H9 (cell line): ENCODE measurements at regions not wholly inside any gene's neighbourhood (a gene's known extent, or its start where the extent isn't known, plus 50 kb on each side); places are given as distances from the start of the nearest gene placed in this dataset.

ENCODE experiments used
- DNase-seq: peaks from one replicate; pipeline ENCODE4 v3.0.0-alpha.2; 2017
- H2AFZ ChIP-seq: one replicate; pipeline ENCODE4 v1.6.1; 2013; ENCODE audit warnings: mild to moderate bottlenecking, low read length, control low read depth, moderate library complexity
- H2AK5ac ChIP-seq: 2 replicates; pipeline ENCODE4 v1.6.1; 2013; ENCODE audit warnings: low read length, control low read depth, mixed read lengths; ENCODE audit not compliant: insufficient read length
- H2BK120ac ChIP-seq: one replicate; pipeline ENCODE4 v1.6.1; 2013; ENCODE audit warnings: low read depth, mild to moderate bottlenecking, low read length, control low read depth, inconsistent platforms; ENCODE audit not compliant: poor library complexity, severe bottlenecking
- H2BK12ac ChIP-seq: 2 replicates; pipeline ENCODE4 v1.6.1; 2013; ENCODE audit warnings: low read length, control low read depth, mixed read lengths, low read depth; ENCODE audit not compliant: insufficient read length
- H2BK15ac ChIP-seq: 2 replicates; pipeline ENCODE4 v1.6.1; 2013; ENCODE audit warnings: low read depth, low read length, control low read depth
- H2BK20ac ChIP-seq: one replicate; pipeline ENCODE4 v1.6.1; 2013; ENCODE audit warnings: low read depth, mild to moderate bottlenecking, low read length, control low read depth, inconsistent platforms; ENCODE audit not compliant: poor library complexity, severe bottlenecking
- H2BK5ac ChIP-seq: 2 replicates; pipeline ENCODE4 v1.6.1; 2013; ENCODE audit warnings: low read length, control low read depth, mixed read lengths; ENCODE audit not compliant: insufficient read length
- H3K14ac ChIP-seq: 2 replicates; pipeline ENCODE4 v1.6.1; 2013; ENCODE audit warnings: low read length, control low read depth; ENCODE audit not compliant: insufficient read depth
- H3K18ac ChIP-seq: 2 replicates; pipeline ENCODE4 v1.6.1; 2013; ENCODE audit warnings: low read depth, mild to moderate bottlenecking, mixed read lengths, low read length, control low read depth; ENCODE audit not compliant: insufficient read length
- H3K23ac ChIP-seq: 2 replicates; pipeline ENCODE4 v1.6.1; 2013; ENCODE audit warnings: low read length, control low read depth, mixed read lengths, low read depth; ENCODE audit not compliant: insufficient read length
- H3K23me2 ChIP-seq: 2 replicates; pipeline ENCODE4 v1.6.1; 2013; ENCODE audit warnings: low read depth, mild to moderate bottlenecking, mixed read lengths, low read length, control low read depth; ENCODE audit not compliant: insufficient read length, poor library complexity, severe bottlenecking
- H3K27ac ChIP-seq: 2 replicates; pipeline ENCODE4 v1.5.1; 2013; ENCODE audit warnings: low read length, control low read depth, mixed read lengths, low read depth; ENCODE audit not compliant: insufficient read length
- H3K27me3 ChIP-seq: 2 replicates; pipeline ENCODE4 v1.6.1; 2013; ENCODE audit warnings: low read length, control low read depth, inconsistent platforms; ENCODE audit not compliant: insufficient read depth
- H3K4ac ChIP-seq: 2 replicates; pipeline ENCODE4 v1.6.1; 2013; ENCODE audit warnings: low read depth, mild to moderate bottlenecking, control low read depth, inconsistent platforms, low read length, moderate library complexity
- H3K4me1 ChIP-seq: 2 replicates; pipeline ENCODE4 v1.6.1; 2013; ENCODE audit warnings: low read length, control low read depth, inconsistent platforms; ENCODE audit not compliant: insufficient read depth
- H3K4me2 ChIP-seq: 2 replicates; pipeline ENCODE4 v1.6.1; 2013; ENCODE audit warnings: low read length, control low read depth, mixed read lengths; ENCODE audit not compliant: insufficient read length, insufficient read depth
- H3K56ac ChIP-seq: 2 replicates; pipeline ENCODE4 v1.6.1; 2013; ENCODE audit warnings: low read depth, mild to moderate bottlenecking, mixed read lengths, low read length, control low read depth; ENCODE audit not compliant: insufficient read length
- H3K79me1 ChIP-seq: 2 replicates; pipeline ENCODE4 v1.6.1; 2013; ENCODE audit warnings: low read depth, mild to moderate bottlenecking, moderate library complexity, low read length, control low read depth, inconsistent platforms; ENCODE audit not compliant: insufficient read depth, poor library complexity, severe bottlenecking
- H3K79me2 ChIP-seq: 2 replicates; pipeline ENCODE4 v1.6.1; 2013; ENCODE audit warnings: low read length, control low read depth, inconsistent platforms; ENCODE audit not compliant: insufficient read depth
- H3K9ac ChIP-seq: 2 replicates; pipeline ENCODE4 v1.6.1; 2013; ENCODE audit warnings: low read length, control low read depth, mixed read lengths; ENCODE audit not compliant: insufficient read length; ENCODE audit errors: extremely low read depth
- H3K9me3 ChIP-seq: one replicate; pipeline ENCODE4 v1.6.1; 2013; ENCODE audit warnings: low read depth, low read length, inconsistent platforms; ENCODE audit not compliant: control insufficient read depth
- H3T11ph ChIP-seq: one replicate; pipeline ENCODE4 v1.6.1; 2013; ENCODE audit warnings: mild to moderate bottlenecking, low read length, control low read depth, inconsistent platforms
- H4K20me1 ChIP-seq: one replicate; pipeline ENCODE4 v1.6.1; 2013; ENCODE audit not compliant: control insufficient read depth, insufficient read length, insufficient read depth
- H4K5ac ChIP-seq: 2 replicates; pipeline ENCODE4 v1.6.1; 2013; ENCODE audit warnings: low read depth, mild to moderate bottlenecking, mixed read lengths, low read length, control low read depth; ENCODE audit not compliant: insufficient read length
- H4K8ac ChIP-seq: replicated peaks from 2 replicates; pipeline ENCODE4 v1.6.1; 2013; ENCODE audit warnings: low read length, control low read depth, mixed read lengths, low read depth; ENCODE audit not compliant: insufficient read length
- H4K91ac ChIP-seq: 2 replicates; pipeline ENCODE4 v1.6.1; 2013; ENCODE audit warnings: low read depth, mild to moderate bottlenecking, moderate library complexity, mixed read lengths, low read length, control low read depth; ENCODE audit not compliant: insufficient read length
- H3K27ac Mint-ChIP-seq, 3 experiments: 2 replicates in 2 of 3; 3 replicates in 1 of 3; pipeline ENCODE4 v1.8.0; 2020 to 2021; ENCODE audit warnings: mixed read lengths in 3 of 3, mild to moderate bottlenecking in 1 of 3, moderate library complexity in 1 of 3
- H3K27me3 Mint-ChIP-seq: 2 replicates; pipeline ENCODE4 v1.8.0; 2021; ENCODE audit warnings: low read depth, mild to moderate bottlenecking, moderate library complexity, mixed read lengths
- H3K36me3 Mint-ChIP-seq, 3 experiments: 2 replicates in 2 of 3; 3 replicates in 1 of 3; pipeline ENCODE4 v1.8.0; 2020 to 2021; ENCODE audit warnings: low read depth in 3 of 3, mixed read lengths in 3 of 3; ENCODE audit not compliant: insufficient read depth in 1 of 3
- H3K4me1 Mint-ChIP-seq, 2 experiments: 2 replicates each; pipeline ENCODE4 v1.8.0; 2020; ENCODE audit warnings: mixed read lengths in 2 of 2
- H3K4me3 Mint-ChIP-seq, 2 experiments: 2 replicates in 1 of 2; 3 replicates in 1 of 2; pipeline ENCODE4 v1.8.0; 2020 to 2021; ENCODE audit warnings: mild to moderate bottlenecking in 2 of 2, mixed read lengths in 2 of 2, moderate library complexity in 1 of 2
- H3K9me3 Mint-ChIP-seq, 2 experiments: 2 replicates in 1 of 2; 3 replicates in 1 of 2; pipeline ENCODE4 v1.8.0; 2020; ENCODE audit warnings: mild to moderate bottlenecking in 2 of 2, mixed read lengths in 2 of 2, moderate library complexity in 1 of 2
- TF ChIP-seq, protein P1 (sequence below): fragments of 200-600 bp; sonication (generic); conservative IDR thresholded peaks from 3 replicates; pipeline ENCODE4 v1.8.0; 2021; ENCODE audit warnings: antibody characterized with exemption, mild to moderate bottlenecking

DNA sequence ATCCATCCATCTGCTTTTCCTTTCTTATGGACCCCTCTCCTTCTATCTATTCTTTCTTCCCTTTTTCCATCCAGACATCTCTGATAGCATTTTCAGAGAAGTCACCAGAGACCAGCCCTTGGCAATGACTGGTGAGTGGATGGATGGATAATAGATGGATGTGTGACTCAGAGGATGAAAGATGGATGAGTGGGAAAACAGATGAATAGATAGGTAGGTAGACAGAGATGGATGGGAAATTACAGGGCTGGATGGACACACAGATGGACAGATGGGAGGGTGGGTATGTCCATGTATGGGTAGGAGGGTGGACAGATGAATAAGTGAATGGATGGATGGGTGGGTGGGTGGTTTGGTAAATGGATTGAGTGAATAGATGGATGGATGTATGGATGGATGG, 101.0 kb downstream of the LITAF start:
- TF ChIP-seq, protein P1, sequence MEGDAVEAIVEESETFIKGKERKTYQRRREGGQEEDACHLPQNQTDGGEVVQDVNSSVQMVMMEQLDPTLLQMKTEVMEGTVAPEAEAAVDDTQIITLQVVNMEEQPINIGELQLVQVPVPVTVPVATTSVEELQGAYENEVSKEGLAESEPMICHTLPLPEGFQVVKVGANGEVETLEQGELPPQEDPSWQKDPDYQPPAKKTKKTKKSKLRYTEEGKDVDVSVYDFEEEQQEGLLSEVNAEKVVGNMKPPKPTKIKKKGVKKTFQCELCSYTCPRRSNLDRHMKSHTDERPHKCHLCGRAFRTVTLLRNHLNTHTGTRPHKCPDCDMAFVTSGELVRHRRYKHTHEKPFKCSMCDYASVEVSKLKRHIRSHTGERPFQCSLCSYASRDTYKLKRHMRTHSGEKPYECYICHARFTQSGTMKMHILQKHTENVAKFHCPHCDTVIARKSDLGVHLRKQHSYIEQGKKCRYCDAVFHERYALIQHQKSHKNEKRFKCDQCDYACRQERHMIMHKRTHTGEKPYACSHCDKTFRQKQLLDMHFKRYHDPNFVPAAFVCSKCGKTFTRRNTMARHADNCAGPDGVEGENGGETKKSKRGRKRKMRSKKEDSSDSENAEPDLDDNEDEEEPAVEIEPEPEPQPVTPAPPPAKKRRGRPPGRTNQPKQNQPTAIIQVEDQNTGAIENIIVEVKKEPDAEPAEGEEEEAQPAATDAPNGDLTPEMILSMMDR = no peak
- no peak overlapping the region for H2BK12ac ChIP-seq
- no peaks in the 10 kb centered on the region for H4K20me1 ChIP-seq
- H3K23me2 ChIP-seq = no peaks in the 10 kb centered on the region
- no peak overlapping the region for H4K91ac ChIP-seq
- H3K4me1 Mint-ChIP-seq = peaks cover 0 to 2% of the 10 kb centered on the region in 2 experiments; a peak in 1 of 4 replicates
- H3K27ac Mint-ChIP-seq = no peak overlapping the region
- H3K9ac ChIP-seq = no peak overlapping the region
- H2AFZ ChIP-seq = no peak overlapping the region
- H2BK120ac ChIP-seq = no peak overlapping the region
- H2AK5ac ChIP-seq = no peak overlapping the region
- no peak overlapping the region for H3K4ac ChIP-seq
- H4K5ac ChIP-seq = no peak overlapping the region
- no peak overlapping the region for H3K23ac ChIP-seq
- no peaks in the 10 kb centered on the region for H3K79me2 ChIP-seq
- no peak overlapping the region for H3K27ac ChIP-seq
- H3K18ac ChIP-seq = no peak overlapping the region
- no peak overlapping the region for H2BK20ac ChIP-seq
- H3K14ac ChIP-seq = no peak overlapping the region
- H3K79me1 ChIP-seq = no peaks in the 10 kb centered on the region
- no peaks in the 10 kb centered on the region for H3K4me1 ChIP-seq
- H3K9me3 Mint-ChIP-seq = peaks cover 38 to 44% of the 10 kb centered on the region in 2 experiments
- H2BK5ac ChIP-seq = no peak overlapping the region
- H3K27me3 Mint-ChIP-seq = peaks cover 2% of the 10 kb centered on the region; the same call in 1 of the 2 replicates
- no peak overlapping the region for H3T11ph ChIP-seq
- no peak overlapping the region for H3K4me3 Mint-ChIP-seq
- no peak overlapping the region for H2BK15ac ChIP-seq
- no peak overlapping the region for H3K56ac ChIP-seq
- peaks cover 7% of the 10 kb centered on the region for H3K9me3 ChIP-seq
- no peak overlapping the region for H4K8ac ChIP-seq
- H3K36me3 Mint-ChIP-seq = peaks cover 15 to 54% (median 27%) of the 10 kb centered on the region in 3 experiments
- DNase-seq = no peak
- H3K27me3 ChIP-seq = no peaks in the 10 kb centered on the region
- no peak overlapping the region for H3K4me2 ChIP-seq
